Neural cell (in vitro differentiated cells): ENCODE measurements at regions not wholly inside any gene's neighbourhood (a gene's known extent, or its start where the extent isn't known, plus 50 kb on each side); places are given as distances from the start of the nearest gene placed in this dataset.

Experiments used
- H2AFZ ChIP-seq: fragments of 200-600, 300-800 bp; sonication (generic), shearing (Covaris generic); 2 replicates; pipeline ENCODE4 v1.6.0; 2014; ENCODE audit warnings: low read depth, mild to moderate bottlenecking, antibody characterized with exemption, low read length, moderate library complexity
- H3F3A ChIP-seq: fragments of 200-600 bp; shearing (Covaris generic); 2 replicates; pipeline ENCODE4 v1.6.1; 2016; ENCODE audit warnings: mild to moderate bottlenecking, moderate library complexity, mixed read lengths, antibody characterized with exemption, low read length; ENCODE audit not compliant: insufficient read depth, poor library complexity, severe bottlenecking
- H3K27ac ChIP-seq: fragments of 200-600, 300-800 bp; sonication (generic), shearing (Covaris generic); 2 replicates; pipeline ENCODE4 v1.5.1; 2014; ENCODE audit warnings: mild to moderate bottlenecking, low read length, moderate library complexity
- H3K27me3 ChIP-seq: fragments of 300-800, 200-600 bp; sonication (generic), shearing (Covaris generic); 2 replicates; pipeline ENCODE4 v1.6.0; 2014; ENCODE audit warnings: mild to moderate bottlenecking, low read depth, low read length, moderate library complexity; ENCODE audit not compliant: insufficient read depth
- H3K36me3 ChIP-seq: fragments of 300-800, 200-600 bp; sonication (generic), shearing (Covaris generic); 2 replicates; pipeline ENCODE4 v1.5.1; 2014; ENCODE audit warnings: mild to moderate bottlenecking, antibody characterized with exemption, low read length, moderate library complexity; ENCODE audit not compliant: insufficient read depth
- H3K4me2 ChIP-seq: fragments of 300-800, 200-600 bp; sonication (generic), shearing (Covaris generic); 2 replicates; pipeline ENCODE4 v1.6.0; 2014; ENCODE audit warnings: mild to moderate bottlenecking, low read length
- H3K4me3 ChIP-seq: fragments of 300-800, 200-600 bp; sonication (generic), shearing (Covaris generic); 2 replicates; pipeline ENCODE4 v1.5.1; 2014; ENCODE audit warnings: mild to moderate bottlenecking, low read length, moderate library complexity
- H3K79me2 ChIP-seq: fragments of 200-600 bp; shearing (Covaris generic); replicated peaks from 2 replicates; pipeline ENCODE4 v1.6.0; 2014; ENCODE audit warnings: mild to moderate bottlenecking, low read length, moderate library complexity; ENCODE audit not compliant: insufficient read depth
- H3K9ac ChIP-seq: fragments of 300-800, 200-600 bp; sonication (generic), shearing (Covaris generic); 2 replicates; pipeline ENCODE4 v1.6.1; 2016; ENCODE audit warnings: mild to moderate bottlenecking, low read length, mixed read lengths
- H3K9me2 ChIP-seq: fragments of 200-600 bp; shearing (Covaris generic); 2 replicates; pipeline ENCODE4 v1.6.1; 2016; ENCODE audit warnings: mild to moderate bottlenecking, low read length, mixed read lengths; ENCODE audit not compliant: insufficient read depth
- H3K9me3 ChIP-seq: fragments of 200-600, 300-800 bp; sonication (generic), shearing (Covaris generic); 2 replicates; pipeline ENCODE4 v1.6.1; 2016; ENCODE audit warnings: mild to moderate bottlenecking, mixed run types, low read length, moderate library complexity, mixed read lengths
- H4K20me1 ChIP-seq: fragments of 200-600 bp; shearing (Covaris generic); 2 replicates; pipeline ENCODE4 v1.6.1; 2016; ENCODE audit warnings: mild to moderate bottlenecking, mixed run types; ENCODE audit not compliant: insufficient read depth
- CTCF ChIP-seq: fragments of 450-650 bp; IDR thresholded peaks from 2 replicates; pipeline ENCODE4 v1.5.1; 2014; ENCODE audit warnings: antibody characterized with exemption, mild to moderate bottlenecking, moderate library complexity; ENCODE audit not compliant: poor library complexity, severe bottlenecking
- EP300 ChIP-seq: fragments of 450-650 bp; conservative IDR thresholded peaks from 2 replicates; pipeline ENCODE4 v1.6.1; 2014; ENCODE audit warnings: antibody characterized with exemption, mild to moderate bottlenecking, moderate library complexity; ENCODE audit not compliant: poor library complexity, severe bottlenecking
- EZH2 ChIP-seq: fragments of 200-600, 300-800 bp; shearing (Covaris generic), sonication (generic); IDR thresholded peaks from 2 replicates; pipeline ENCODE4 v1.6.1; 2014; ENCODE audit warnings: antibody characterized with exemption, low read length, borderline replicate concordance, mild to moderate bottlenecking; ENCODE audit not compliant: insufficient read depth, poor library complexity, severe bottlenecking
- MXI1 ChIP-seq: fragments of 450-650 bp; conservative IDR thresholded peaks from 2 replicates; pipeline ENCODE4 v1.6.1; 2014; ENCODE audit warnings: antibody characterized with exemption, mild to moderate bottlenecking; ENCODE audit not compliant: poor library complexity, severe bottlenecking
- POLR2AphosphoS5 ChIP-seq: IDR thresholded peaks from 2 replicates; pipeline ENCODE4 v1.6.1; 2012
- RAD21 ChIP-seq: fragments of 450-650 bp; conservative IDR thresholded peaks from 2 replicates; pipeline ENCODE4 v1.6.1; 2014; ENCODE audit warnings: antibody characterized with exemption, mild to moderate bottlenecking, moderate library complexity
- REST ChIP-seq: IDR thresholded peaks from 2 replicates; pipeline ENCODE4 v1.6.1; 2012; ENCODE audit warnings: borderline replicate concordance
- SMC3 ChIP-seq: fragments of 450-650 bp; conservative IDR thresholded peaks from 2 replicates; pipeline ENCODE4 v1.6.1; 2014; ENCODE audit warnings: antibody characterized with exemption, mild to moderate bottlenecking, moderate library complexity; ENCODE audit not compliant: poor library complexity
- TAF1 ChIP-seq: IDR thresholded peaks from 2 replicates; pipeline ENCODE4 v1.6.1; 2012; ENCODE audit warnings: low read depth

- no peaks in the 10 kb centered on the region for H3K9me3 ChIP-seq
- no peaks in the 10 kb centered on the region for H3K36me3 ChIP-seq
- H3K9ac ChIP-seq: no peak overlapping the region
- H3K27me3 ChIP-seq: no peaks in the 10 kb centered on the region
- no peak overlapping the region for H2AFZ ChIP-seq
- no peaks in the 10 kb centered on the region for H3K79me2 ChIP-seq
- no peak overlapping the region for H3K27ac ChIP-seq
- no peak overlapping the region for H3K4me2 ChIP-seq
- H3K4me3 ChIP-seq: no peak overlapping the region
- TF ChIP-seq RAD21 (no peak), EP300 (no peak), REST (no peak), SMC3 (no peak), CTCF (no peak)
- no peaks in the 10 kb centered on the region for H3F3A ChIP-seq
- no peaks in the 10 kb centered on the region for H4K20me1 ChIP-seq
- no peaks in the 10 kb centered on the region for H3K9me2 ChIP-seq
These were observed 199.6 kb downstream of the OGFRL1 start for GRCh38 chr6:71488186-71488585.

GRCh38 chr6:71489736-71490135 is 201.1 kb downstream of the OGFRL1 start:
- TF ChIP-seq RAD21 (no peak), EZH2 (no peak), POLR2AphosphoS5 (no peak), TAF1 (no peak), REST (no peak), EP300 (no peak), MXI1 (no peak), CTCF (no peak), SMC3 (no peak)
- Histone ChIP-seq H3F3A (no peaks in the 10 kb centered on the region), H3K27me3 (no peaks in the 10 kb centered on the region), H3K4me3 (no peak overlapping the region), H4K20me1 (no peaks in the 10 kb centered on the region), H3K9me2 (no peaks in the 10 kb centered on the region), H3K9ac (no peak overlapping the region), H2AFZ (no peak overlapping the region), H3K27ac (no peak overlapping the region), H3K9me3 (no peaks in the 10 kb centered on the region), H3K4me2 (no peak overlapping the region), H3K79me2 (no peaks in the 10 kb centered on the region), H3K36me3 (no peaks in the 10 kb centered on the region)
